SK-N-MC (cell line): ENCODE measurements at regions not wholly inside any gene's neighbourhood (a gene's known extent, or its start where the extent isn't known, plus 50 kb on each side); places are given as distances from the start of the nearest gene placed in this dataset.

Source experiments
- EZH2 ChIP-seq: fragments of 200-600 bp; sonication (generic); IDR thresholded peaks from one replicate; pipeline ENCODE4 v1.6.1; 2017; ENCODE audit warnings: antibody characterized with exemption
- FOXP2 ChIP-seq: optimal IDR thresholded peaks from 2 replicates; pipeline ENCODE3; 2011; ENCODE audit warnings: mild to moderate bottlenecking, moderate library complexity; ENCODE audit not compliant: insufficient read depth; ENCODE audit errors: extremely low read length, control extremely low read depth
- POLR2AphosphoS5 ChIP-seq: IDR thresholded peaks from 2 replicates; pipeline ENCODE4 v1.6.1; 2012; ENCODE audit warnings: mild to moderate bottlenecking, low read depth, low read length, borderline replicate concordance

- no peak for TF ChIP-seq EZH2
- TF ChIP-seq POLR2AphosphoS5, result no peak
- TF ChIP-seq FOXP2, result no peak
These were observed 504.1 kb upstream of the PKDCC start for GRCh38 chr2:41543726-41544125.
